Spleen (tissue), 7 donors: ENCODE measurements at regions not wholly inside any gene's neighbourhood (a gene's known extent, or its start where the extent isn't known, plus 50 kb on each side); places are given as distances from the start of the nearest gene placed in this dataset.

Source experiments
- POLR2A ChIP-seq, 3 donors: fragments of 450-650 bp; IDR thresholded peaks; one replicate each; pipeline ENCODE4 v1.5.1; 2017; ENCODE audit warnings: antibody characterized with exemption in 3 of 3, mild to moderate bottlenecking in 1 of 3
- POLR2AphosphoS5 ChIP-seq, 3 donors: sonication (generic); formaldehyde crosslinking; IDR thresholded peaks; one replicate each; pipeline ENCODE4 v1.5.1; 2017; ENCODE audit warnings: antibody characterized with exemption in 3 of 3
- TF ChIP-seq, protein P1 (sequence below), 11 experiments: fragments of 200-600 bp in 7 of 11; fragments of 450-650 bp in 4 of 11; sonication (generic) in 4 of 11; IDR thresholded peaks in 8 of 11; conservative IDR thresholded peaks in 3 of 11; 1 replicate in 7 of 11; 2 replicates in 4 of 11; pipeline versions ENCODE4 v1.4.0 to v1.8.0; 2016 to 2021; ENCODE audit warnings: antibody characterized with exemption in 11 of 11, inconsistent platforms in 4 of 11, mild to moderate bottlenecking in 1 of 11
- donor health status: DM: no; HTN: no; CAD: no; lungs with moderate emphysema.
- donor health status: DM: no; HTN: no; CAD: no.
- donor health status: DM: no; HTN: no; CAD: no.

DNA sequence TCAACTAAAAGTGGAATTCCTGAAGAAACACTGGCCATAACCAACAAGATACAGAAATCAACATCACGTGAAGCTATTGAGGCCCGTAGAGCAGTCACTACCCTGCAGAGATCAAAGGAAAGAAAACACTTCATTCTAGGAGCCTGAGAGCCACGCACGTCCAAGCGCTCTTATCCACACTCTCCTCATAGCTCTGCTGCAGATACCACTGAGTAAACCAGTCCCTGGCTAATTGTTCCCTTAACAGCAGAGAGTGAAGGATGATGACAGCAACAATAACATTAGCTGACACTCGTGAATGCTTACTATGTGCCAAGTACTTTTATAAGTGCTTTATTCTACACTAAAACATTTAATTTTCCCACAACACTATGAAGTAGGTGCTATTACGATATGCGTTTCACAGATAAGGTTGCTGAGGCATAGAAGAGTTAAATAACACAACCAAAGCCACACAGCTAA, 271.0 kb upstream of the GADL1 start:
- no peak for TF ChIP-seq POLR2A (IDR thresholded peaks at IDR 0.05)
- TF ChIP-seq POLR2AphosphoS5 (IDR thresholded peaks at IDR 0.05), result no peak
- TF ChIP-seq, protein P1, sequence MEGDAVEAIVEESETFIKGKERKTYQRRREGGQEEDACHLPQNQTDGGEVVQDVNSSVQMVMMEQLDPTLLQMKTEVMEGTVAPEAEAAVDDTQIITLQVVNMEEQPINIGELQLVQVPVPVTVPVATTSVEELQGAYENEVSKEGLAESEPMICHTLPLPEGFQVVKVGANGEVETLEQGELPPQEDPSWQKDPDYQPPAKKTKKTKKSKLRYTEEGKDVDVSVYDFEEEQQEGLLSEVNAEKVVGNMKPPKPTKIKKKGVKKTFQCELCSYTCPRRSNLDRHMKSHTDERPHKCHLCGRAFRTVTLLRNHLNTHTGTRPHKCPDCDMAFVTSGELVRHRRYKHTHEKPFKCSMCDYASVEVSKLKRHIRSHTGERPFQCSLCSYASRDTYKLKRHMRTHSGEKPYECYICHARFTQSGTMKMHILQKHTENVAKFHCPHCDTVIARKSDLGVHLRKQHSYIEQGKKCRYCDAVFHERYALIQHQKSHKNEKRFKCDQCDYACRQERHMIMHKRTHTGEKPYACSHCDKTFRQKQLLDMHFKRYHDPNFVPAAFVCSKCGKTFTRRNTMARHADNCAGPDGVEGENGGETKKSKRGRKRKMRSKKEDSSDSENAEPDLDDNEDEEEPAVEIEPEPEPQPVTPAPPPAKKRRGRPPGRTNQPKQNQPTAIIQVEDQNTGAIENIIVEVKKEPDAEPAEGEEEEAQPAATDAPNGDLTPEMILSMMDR (IDR thresholded peaks at IDR 0.05 in 8 of 11, conservative IDR thresholded peaks at IDR 0.05 in 3 of 11), result no peak
